K562 (cell line): ENCODE measurements at regions not wholly inside any gene's neighbourhood (a gene's known extent, or its start where the extent isn't known, plus 50 kb on each side); places are given as distances from the start of the nearest gene placed in this dataset.

Experiments used
- ATAC-seq: fragments of 200-7000 bp; cut with Tn5 transposase; 3 replicates; pipeline ENCODE4 v1.9.1; 2020; ENCODE audit warnings: moderate library complexity
- BruUV-seq: library from RNA; stranded (reverse); fragments of 400-500 nt; replicated peaks from 2 replicates; lab custom pipeline; 2021; lab: Mats Ljungman, UMichigan
- CTCF ChIA-PET: fragments of 300-600 bp; formaldehyde crosslinking; extraction: SDS; loops from one replicate; lab custom pipeline; 2021; ENCODE audit warnings: low intra/inter-chr PET ratio; lab: Yijun Ruan, JAX
- POLR2A ChIA-PET: fragments of 300-600, 350-650 bp; sonication (Branson Sonifier 250); formaldehyde crosslinking; extraction: SDS; loops from one replicate; lab custom pipeline; 2021; ENCODE audit warnings: antibody characterized with exemption, inconsistent platforms; lab: Yijun Ruan, JAX
- DNase-seq, 4 experiments: peaks; one replicate each; pipeline versions ENCODE4 v3.0.0 to v3.0.0-alpha.2; 2011 to 2018; ENCODE audit warnings: low spot score in 3 of 4, mixed read lengths in 3 of 4; ENCODE audit errors: extremely low read depth in 1 of 4
- FAIRE-seq: peaks from 2 replicates; lab custom pipeline; 2011; peaks lifted over from hg19 to GRCh38; lab: Jason Lieb, UNC
- H2AFZ ChIP-seq: 2 replicates; pipeline ENCODE4 v1.6.0; 2011; ENCODE audit warnings: low read depth, low read length, control low read depth, inconsistent platforms
- H3K27ac ChIP-seq: fragments of 200-600 bp; 3 replicates; pipeline ENCODE4 v1.8.0; 2011; ENCODE audit warnings: low read depth, mild to moderate bottlenecking, control low read depth, inconsistent platforms, low read length, moderate library complexity, mixed read lengths; ENCODE audit errors: extremely low read depth
- H3K27me3 ChIP-seq, 2 experiments: fragments of 300-600 bp in 1 of 2; 2 replicates in 1 of 2; 3 replicates in 1 of 2; pipeline versions ENCODE4 v1.6.0 to v1.8.0; 2011; ENCODE audit warnings: inconsistent platforms in 2 of 2, low read length in 2 of 2, mild to moderate bottlenecking in 1 of 2, mixed read lengths in 1 of 2, moderate library complexity in 1 of 2; ENCODE audit not compliant: control insufficient read depth in 2 of 2, insufficient read depth in 2 of 2
- H3K36me3 ChIP-seq: fragments of 300-600 bp; 3 replicates; pipeline ENCODE4 v1.8.0; 2011; ENCODE audit warnings: mild to moderate bottlenecking, low read length, inconsistent platforms; ENCODE audit not compliant: control insufficient read depth, insufficient read depth
- H3K4me1 ChIP-seq, 2 experiments: fragments of 200-600 bp in 1 of 2; replicated peaks in 1 of 2; 2 replicates in 1 of 2; 3 replicates in 1 of 2; pipeline versions ENCODE4 v1.5.1 to v1.8.0; 2011; ENCODE audit warnings: inconsistent platforms in 2 of 2, low read length in 2 of 2, mild to moderate bottlenecking in 1 of 2, mixed read lengths in 1 of 2, moderate library complexity in 1 of 2; ENCODE audit not compliant: control insufficient read depth in 2 of 2, insufficient read depth in 2 of 2
- H3K4me2 ChIP-seq: 2 replicates; pipeline ENCODE4 v1.6.1; 2011; ENCODE audit warnings: low read length, control low read depth, inconsistent platforms, mixed read lengths; ENCODE audit not compliant: insufficient read depth
- H3K4me3 ChIP-seq: fragments of 200-600 bp; sonication (generic), shearing (Covaris generic); 2 replicates; pipeline ENCODE4 v1.5.1; 2016; ENCODE audit warnings: control low read depth, inconsistent platforms
- H3K79me2 ChIP-seq: fragments of 200-600 bp; 3 replicates; pipeline ENCODE4 v1.8.0; 2011; ENCODE audit warnings: low read length, inconsistent platforms; ENCODE audit not compliant: control insufficient read depth, insufficient read depth
- H3K9ac ChIP-seq, 2 experiments: 2 replicates each; pipeline versions ENCODE4 v1.6.0 to v1.6.1; 2011; ENCODE audit warnings: low read depth in 2 of 2, low read length in 2 of 2, control low read depth in 1 of 2, inconsistent platforms in 1 of 2, mild to moderate bottlenecking in 1 of 2, mixed read lengths in 1 of 2; ENCODE audit not compliant: insufficient read depth in 1 of 2
- H3K9me1 ChIP-seq: one replicate; pipeline ENCODE4 v1.6.0; 2011; ENCODE audit warnings: inconsistent platforms, mild to moderate bottlenecking, low read length, moderate library complexity; ENCODE audit not compliant: control insufficient read depth, insufficient read depth
- H3K9me3 ChIP-seq: replicated peaks from 2 replicates; pipeline ENCODE4 v1.5.1; 2011; ENCODE audit warnings: low read depth, low read length, inconsistent platforms; ENCODE audit not compliant: control insufficient read depth, insufficient read depth
- H4K20me1 ChIP-seq: replicated peaks from 2 replicates; pipeline ENCODE4 v1.6.1; 2011; ENCODE audit warnings: low read length, inconsistent platforms, mixed read lengths; ENCODE audit not compliant: control insufficient read depth, insufficient read depth
- ARID1B ChIP-seq: fragments of 450-650 bp; IDR thresholded peaks from 2 replicates; pipeline ENCODE4 v1.6.1; 2016; ENCODE audit warnings: antibody characterized with exemption, mild to moderate bottlenecking, inconsistent platforms
- HDAC2 ChIP-seq: fragments of 450-650 bp; IDR thresholded peaks from 2 replicates; pipeline ENCODE4 v1.6.1; 2016; ENCODE audit warnings: mild to moderate bottlenecking
- KAT7 ChIP-seq: sonication (generic); formaldehyde crosslinking; IDR thresholded peaks from 2 replicates; pipeline ENCODE4 v1.8.0; 2022; ENCODE audit warnings: missing genetic modification reagents, mild to moderate bottlenecking, borderline replicate concordance
- LCOR ChIP-seq: sonication (generic); formaldehyde crosslinking; IDR thresholded peaks from 2 replicates; pipeline ENCODE4 v1.8.0; 2022; ENCODE audit warnings: mild to moderate bottlenecking, missing genetic modification reagents
- NUFIP1 ChIP-seq: fragments of 450-650 bp; IDR thresholded peaks from 2 replicates; pipeline ENCODE4 v1.6.1; 2018; ENCODE audit not compliant: partially characterized antibody
- PML ChIP-seq: IDR thresholded peaks from 2 replicates; pipeline ENCODE4 v1.6.1; 2012; ENCODE audit warnings: low read length, inconsistent platforms
- SOX6 ChIP-seq: fragments of 450-650 bp; IDR thresholded peaks from 2 replicates; pipeline ENCODE4 v1.6.1; 2014; ENCODE audit warnings: mild to moderate bottlenecking
- TAL1 ChIP-seq: fragments of 450-650 bp; IDR thresholded peaks from 2 replicates; pipeline ENCODE4 v1.6.1; 2016; ENCODE audit warnings: mild to moderate bottlenecking
- ZBTB1 ChIP-seq: sonication (generic); formaldehyde crosslinking; IDR thresholded peaks from 2 replicates; pipeline ENCODE4 v1.8.1; 2023; ENCODE audit warnings: missing genetic modification reagents, low read depth, mild to moderate bottlenecking, borderline replicate concordance
- ZBTB7A ChIP-seq: IDR thresholded peaks from 2 replicates; pipeline ENCODE4 v1.6.1; 2011; ENCODE audit warnings: low read depth, mild to moderate bottlenecking, low read length, moderate library complexity, borderline replicate concordance; ENCODE audit not compliant: control insufficient read depth
- ZC3H8 ChIP-seq: fragments of 450-650 bp; IDR thresholded peaks from 2 replicates; pipeline ENCODE4 v1.6.1; 2017
- ZFP30 ChIP-seq: fragments of 250-450 bp; sonication (Bioruptor Pico); IDR thresholded peaks from 2 replicates; pipeline ENCODE4 v1.8.0; 2022; ENCODE audit warnings: moderate library complexity, mild to moderate bottlenecking, inconsistent platforms, borderline replicate concordance
- WGBS: fragments of 100-300 bp; shearing (Covaris generic); methylation state at CpG from one replicate; pipeline ENCODE4 v1.1.6; 2016; ENCODE audit warnings: low coverage, mixed read lengths; ENCODE audit not compliant: insufficient coverage; ENCODE audit errors: missing lambda C conversion rate; 5-methylcytosine and 5-hydroxymethylcytosine counted together
- in situ Hi-C: fragments of 300-500 bp; cut with MboI; formaldehyde crosslinking; loops from 4 replicates; pipeline ENCODE4 v1.15.0; 2018; ENCODE audit warnings: inconsistent platforms, mixed read lengths
- intact Hi-C: fragments of 100-400 bp; cut with micrococcal nuclease; formaldehyde crosslinking; loops from 2 replicates; pipeline ENCODE4 v1.14.2; 2022
- TF ChIP-seq, protein P1 (sequence below): fragments of 450-650 bp; formaldehyde crosslinking; IDR thresholded peaks from 2 replicates; pipeline ENCODE4 v1.4.0; 2022; ENCODE audit warnings: missing genetic modification characterization
- TF ChIP-seq, protein P2 (sequence below): fragments of 250-450 bp; sonication (Bioruptor Pico); IDR thresholded peaks from 2 replicates; pipeline ENCODE4 v1.8.0; 2021; ENCODE audit warnings: borderline replicate concordance, mild to moderate bottlenecking, moderate library complexity; ENCODE audit not compliant: poor library complexity, severe bottlenecking
- TF ChIP-seq, protein P3 (sequence below): sonication (generic); formaldehyde crosslinking; IDR thresholded peaks from 2 replicates; pipeline ENCODE4 v1.9.0; 2022; ENCODE audit warnings: mild to moderate bottlenecking, missing genetic modification reagents
- TF ChIP-seq, protein P4 (sequence below): fragments of 450-650 bp; IDR thresholded peaks from 2 replicates; pipeline ENCODE4 v1.6.1; 2016; ENCODE audit warnings: borderline replicate concordance
- TF ChIP-seq, protein P5 (sequence below): fragments of 250-450 bp; sonication (Bioruptor Pico); IDR thresholded peaks from 2 replicates; pipeline ENCODE4 v1.6.1; 2021; ENCODE audit warnings: mild to moderate bottlenecking

DNA sequence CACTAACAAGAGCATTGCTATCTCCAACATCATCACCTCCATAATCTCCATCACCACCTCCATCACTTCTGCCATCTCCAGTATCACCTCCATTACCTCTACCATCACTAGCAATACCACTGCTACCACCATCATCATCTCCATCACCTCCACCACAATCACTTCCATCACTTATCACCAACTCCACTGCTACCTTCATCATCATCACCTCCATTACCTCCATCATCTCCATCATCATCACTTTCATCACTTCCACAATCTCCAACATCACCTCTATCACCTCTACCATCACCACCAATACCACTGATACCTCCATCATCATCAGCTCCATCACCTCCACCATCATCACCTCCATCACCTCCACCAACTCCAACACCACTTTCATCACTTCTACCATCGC is 102.4 kb upstream of the TMEM132C start:
- WGBS = 0% methylated on average over 1 of the region's 1 CpG

More for the DNA sequence above, 102.4 kb upstream of the TMEM132C start:
- Histone ChIP-seq H4K20me1 (no peaks in the 10 kb centered on the region), H3K27me3 (no peaks in the 10 kb centered on the region), H3K9ac (no peak overlapping the region), H3K9me1 (no peaks in the 10 kb centered on the region), H3K4me1 (no peaks in the 10 kb centered on the region), H3K4me3 (no peak overlapping the region), H3K4me2 (no peak overlapping the region), H3K27ac (no peak overlapping the region), H3K36me3 (no peaks in the 10 kb centered on the region), H3K79me2 (no peaks in the 10 kb centered on the region)
- DNase-seq (no peak), FAIRE-seq (no peak), ATAC-seq (no peak)
- CTCF ChIA-PET = no interaction called here
- intact Hi-C loops (no loop called here), in situ Hi-C loops (no loop called here)
- BruUV-seq = no TSS peak
- TF ChIP-seq ZC3H8 = no peak
- TF ChIP-seq, protein P1, sequence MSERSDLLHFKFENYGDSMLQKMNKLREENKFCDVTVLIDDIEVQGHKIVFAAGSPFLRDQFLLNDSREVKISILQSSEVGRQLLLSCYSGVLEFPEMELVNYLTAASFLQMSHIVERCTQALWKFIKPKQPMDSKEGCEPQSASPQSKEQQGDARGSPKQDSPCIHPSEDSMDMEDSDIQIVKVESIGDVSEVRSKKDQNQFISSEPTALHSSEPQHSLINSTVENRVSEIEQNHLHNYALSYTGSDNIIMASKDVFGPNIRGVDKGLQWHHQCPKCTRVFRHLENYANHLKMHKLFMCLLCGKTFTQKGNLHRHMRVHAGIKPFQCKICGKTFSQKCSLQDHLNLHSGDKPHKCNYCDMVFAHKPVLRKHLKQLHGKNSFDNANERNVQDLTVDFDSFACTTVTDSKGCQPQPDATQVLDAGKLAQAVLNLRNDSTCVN (CRISPR knock-in tag) = no peak
- TF ChIP-seq, protein P2, sequence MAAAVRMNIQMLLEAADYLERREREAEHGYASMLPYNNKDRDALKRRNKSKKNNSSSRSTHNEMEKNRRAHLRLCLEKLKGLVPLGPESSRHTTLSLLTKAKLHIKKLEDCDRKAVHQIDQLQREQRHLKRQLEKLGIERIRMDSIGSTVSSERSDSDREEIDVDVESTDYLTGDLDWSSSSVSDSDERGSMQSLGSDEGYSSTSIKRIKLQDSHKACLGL (CRISPR knock-in tag) = no peak
- TF ChIP-seq ZBTB1 (CRISPR knock-in tag) = no peak
- no peak for TF ChIP-seq HDAC2
- no peak for TF ChIP-seq KAT7 (CRISPR knock-in tag)
- no peak for TF ChIP-seq LCOR
- no peak for TF ChIP-seq PML
- TF ChIP-seq TAL1 = no peak
- TF ChIP-seq ARID1B = no peak
- TF ChIP-seq SOX6 = no peak
- TF ChIP-seq ZFP30 = no peak
- TF ChIP-seq, protein P3, sequence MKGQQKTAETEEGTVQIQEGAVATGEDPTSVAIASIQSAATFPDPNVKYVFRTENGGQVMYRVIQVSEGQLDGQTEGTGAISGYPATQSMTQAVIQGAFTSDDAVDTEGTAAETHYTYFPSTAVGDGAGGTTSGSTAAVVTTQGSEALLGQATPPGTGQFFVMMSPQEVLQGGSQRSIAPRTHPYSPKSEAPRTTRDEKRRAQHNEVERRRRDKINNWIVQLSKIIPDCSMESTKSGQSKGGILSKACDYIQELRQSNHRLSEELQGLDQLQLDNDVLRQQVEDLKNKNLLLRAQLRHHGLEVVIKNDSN (CRISPR knock-in tag) = no peak
- TF ChIP-seq, protein P4, sequence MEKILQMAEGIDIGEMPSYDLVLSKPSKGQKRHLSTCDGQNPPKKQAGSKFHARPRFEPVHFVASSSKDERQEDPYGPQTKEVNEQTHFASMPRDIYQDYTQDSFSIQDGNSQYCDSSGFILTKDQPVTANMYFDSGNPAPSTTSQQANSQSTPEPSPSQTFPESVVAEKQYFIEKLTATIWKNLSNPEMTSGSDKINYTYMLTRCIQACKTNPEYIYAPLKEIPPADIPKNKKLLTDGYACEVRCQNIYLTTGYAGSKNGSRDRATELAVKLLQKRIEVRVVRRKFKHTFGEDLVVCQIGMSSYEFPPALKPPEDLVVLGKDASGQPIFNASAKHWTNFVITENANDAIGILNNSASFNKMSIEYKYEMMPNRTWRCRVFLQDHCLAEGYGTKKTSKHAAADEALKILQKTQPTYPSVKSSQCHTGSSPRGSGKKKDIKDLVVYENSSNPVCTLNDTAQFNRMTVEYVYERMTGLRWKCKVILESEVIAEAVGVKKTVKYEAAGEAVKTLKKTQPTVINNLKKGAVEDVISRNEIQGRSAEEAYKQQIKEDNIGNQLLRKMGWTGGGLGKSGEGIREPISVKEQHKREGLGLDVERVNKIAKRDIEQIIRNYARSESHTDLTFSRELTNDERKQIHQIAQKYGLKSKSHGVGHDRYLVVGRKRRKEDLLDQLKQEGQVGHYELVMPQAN = no peak
- no peak for TF ChIP-seq ZBTB7A
- TF ChIP-seq, protein P5, sequence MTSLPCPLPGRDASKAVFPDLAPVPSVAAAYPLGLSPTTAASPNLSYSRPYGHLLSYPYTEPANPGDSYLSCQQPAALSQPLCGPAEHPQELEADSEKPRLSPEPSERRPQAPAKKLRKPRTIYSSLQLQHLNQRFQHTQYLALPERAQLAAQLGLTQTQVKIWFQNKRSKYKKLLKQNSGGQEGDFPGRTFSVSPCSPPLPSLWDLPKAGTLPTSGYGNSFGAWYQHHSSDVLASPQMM (CRISPR knock-in tag) = no peak
- no peak for TF ChIP-seq NUFIP1
- TF ChIP-seq, all 486 proteins: peak for 0
- POLR2A ChIA-PET = no interaction called here
- Histone ChIP-seq H3K9me3 (no peaks in the 10 kb centered on the region), H2AFZ (no peak overlapping the region)
